BLaER1 (cell line): ENCODE measurements at regions not wholly inside any gene's neighbourhood (a gene's known extent, or its start where the extent isn't known, plus 50 kb on each side); places are given as distances from the start of the nearest gene placed in this dataset.

ENCODE experiments used
- H3K27ac ChIP-seq: shearing (Covaris generic); formaldehyde crosslinking; 2 replicates; pipeline ENCODE4 v1.8.1; 2022
- H3K27me3 ChIP-seq: shearing (Covaris generic); formaldehyde crosslinking; 2 replicates; pipeline ENCODE4 v1.8.1; 2022
- H3K36me3 ChIP-seq: shearing (Covaris generic); formaldehyde crosslinking; 2 replicates; pipeline ENCODE4 v1.8.1; 2022
- H3K4me1 ChIP-seq: shearing (Covaris generic); formaldehyde crosslinking; 2 replicates; pipeline ENCODE4 v1.8.1; 2022
- H3K4me2 ChIP-seq: shearing (Covaris generic); formaldehyde crosslinking; 2 replicates; pipeline ENCODE4 v1.8.1; 2022
- H3K4me3 ChIP-seq: shearing (Covaris generic); formaldehyde crosslinking; 2 replicates; pipeline ENCODE4 v1.8.1; 2022
- H3K9ac ChIP-seq: shearing (Covaris generic); formaldehyde crosslinking; 2 replicates; pipeline ENCODE4 v1.8.1; 2022
- H3K9me3 ChIP-seq: shearing (Covaris generic); formaldehyde crosslinking; 2 replicates; pipeline ENCODE4 v1.8.1; 2022
- H4K20me1 ChIP-seq: shearing (Covaris generic); formaldehyde crosslinking; 2 replicates; pipeline ENCODE4 v1.8.1; 2022
- Cebpa-rat ChIP-seq: shearing (Covaris generic); IDR thresholded peaks from 2 replicates; pipeline ENCODE4 v1.8.1; 2022

GRCh38 chr10:47137311-47137851, 162.6 kb upstream of the GDF10 start:
- Histone ChIP-seq H3K36me3 (no peaks in the 10 kb centered on the region), H3K27ac (no peak overlapping the region), H3K4me2 (no peak overlapping the region), H3K4me3 (no peak overlapping the region), H3K27me3 (no peaks in the 10 kb centered on the region), H3K9me3 (no peaks in the 10 kb centered on the region), H3K4me1 (no peaks in the 10 kb centered on the region), H3K9ac (no peak overlapping the region), H4K20me1 (no peaks in the 10 kb centered on the region)
- no peak for TF ChIP-seq Cebpa-rat

GRCh38 chr10:47139121-47139520, 160.9 kb upstream of the GDF10 start:
- H3K27ac ChIP-seq = no peak overlapping the region
- no peaks in the 10 kb centered on the region for H4K20me1 ChIP-seq
- H3K27me3 ChIP-seq = no peaks in the 10 kb centered on the region
- H3K36me3 ChIP-seq = no peaks in the 10 kb centered on the region
- H3K4me3 ChIP-seq = no peak overlapping the region
- H3K9me3 ChIP-seq = no peaks in the 10 kb centered on the region
- no peak overlapping the region for H3K9ac ChIP-seq
- TF ChIP-seq Cebpa-rat = no peak
- H3K4me2 ChIP-seq = no peak overlapping the region
- H3K4me1 ChIP-seq = no peaks in the 10 kb centered on the region

- Histone ChIP-seq H3K4me2 (no peak overlapping the region), H3K36me3 (no peaks in the 10 kb centered on the region), H4K20me1 (no peaks in the 10 kb centered on the region), H3K4me3 (no peak overlapping the region), H3K27me3 (no peaks in the 10 kb centered on the region), H3K9me3 (no peaks in the 10 kb centered on the region), H3K4me1 (no peaks in the 10 kb centered on the region), H3K9ac (no peak overlapping the region), H3K27ac (no peak overlapping the region)
- TF ChIP-seq Cebpa-rat = no peak
These were observed 159.1 kb upstream of the GDF10 start for GRCh38 chr10:47140761-47141348.

- Histone ChIP-seq H3K36me3 (no peaks in the 10 kb centered on the region), H3K4me3 (no peak overlapping the region), H3K27me3 (no peaks in the 10 kb centered on the region), H3K27ac (no peak overlapping the region), H4K20me1 (no peaks in the 10 kb centered on the region), H3K9me3 (no peaks in the 10 kb centered on the region), H3K9ac (no peak overlapping the region), H3K4me2 (no peak overlapping the region), H3K4me1 (no peaks in the 10 kb centered on the region)
- no peak for TF ChIP-seq Cebpa-rat
These were observed 158.6 kb upstream of the GDF10 start for GRCh38 chr10:47141349-47141748.

- Histone ChIP-seq H3K4me1 (no peaks in the 10 kb centered on the region), H3K27me3 (no peaks in the 10 kb centered on the region), H3K9me3 (no peaks in the 10 kb centered on the region), H3K36me3 (no peaks in the 10 kb centered on the region), H3K4me3 (no peak overlapping the region), H3K9ac (no peak overlapping the region), H3K4me2 (no peak overlapping the region), H3K27ac (no peak overlapping the region), H4K20me1 (no peaks in the 10 kb centered on the region)
- TF ChIP-seq Cebpa-rat = no peak
These were observed 156.9 kb upstream of the GDF10 start for GRCh38 chr10:47143072-47143471.

- H3K9me3 ChIP-seq = no peaks in the 10 kb centered on the region
- TF ChIP-seq Cebpa-rat = no peak
- no peak overlapping the region for H3K9ac ChIP-seq
- no peaks in the 10 kb centered on the region for H3K27me3 ChIP-seq
- no peaks in the 10 kb centered on the region for H4K20me1 ChIP-seq
- no peak overlapping the region for H3K27ac ChIP-seq
- H3K4me3 ChIP-seq = no peak overlapping the region
- H3K4me1 ChIP-seq = no peaks in the 10 kb centered on the region
- no peaks in the 10 kb centered on the region for H3K36me3 ChIP-seq
- no peak overlapping the region for H3K4me2 ChIP-seq
These were observed 156.5 kb upstream of the GDF10 start for GRCh38 chr10:47143473-47143872.

- H4K20me1 ChIP-seq = no peaks in the 10 kb centered on the region
- H3K27me3 ChIP-seq = no peaks in the 10 kb centered on the region
- H3K4me2 ChIP-seq = no peak overlapping the region
- H3K36me3 ChIP-seq = no peaks in the 10 kb centered on the region
- H3K9me3 ChIP-seq = no peaks in the 10 kb centered on the region
- no peaks in the 10 kb centered on the region for H3K4me1 ChIP-seq
- H3K9ac ChIP-seq = no peak overlapping the region
- H3K4me3 ChIP-seq = no peak overlapping the region
- no peak for TF ChIP-seq Cebpa-rat
- no peak overlapping the region for H3K27ac ChIP-seq
These were observed 155.5 kb upstream of the GDF10 start for GRCh38 chr10:47144525-47144924.

GRCh38 chr10:47145290-47145934, 154.6 kb upstream of the GDF10 start:
- Histone ChIP-seq H3K27me3 (no peaks in the 10 kb centered on the region), H3K27ac (no peak overlapping the region), H3K4me1 (no peaks in the 10 kb centered on the region), H3K36me3 (no peaks in the 10 kb centered on the region), H3K9me3 (no peaks in the 10 kb centered on the region), H3K4me2 (no peak overlapping the region), H3K9ac (no peak overlapping the region), H4K20me1 (no peaks in the 10 kb centered on the region), H3K4me3 (no peak overlapping the region)
- TF ChIP-seq Cebpa-rat = no peak

GRCh38 chr10:47146572-47146971, 153.4 kb upstream of the GDF10 start:
- no peak overlapping the region for H3K9ac ChIP-seq
- H3K4me1 ChIP-seq = no peaks in the 10 kb centered on the region
- H3K9me3 ChIP-seq = no peaks in the 10 kb centered on the region
- H3K36me3 ChIP-seq = no peaks in the 10 kb centered on the region
- H3K27me3 ChIP-seq = no peaks in the 10 kb centered on the region
- no peak for TF ChIP-seq Cebpa-rat
- H3K4me3 ChIP-seq = no peak overlapping the region
- no peak overlapping the region for H3K4me2 ChIP-seq
- no peak overlapping the region for H3K27ac ChIP-seq
- H4K20me1 ChIP-seq = no peaks in the 10 kb centered on the region

GRCh38 chr10:47147186-47147585, 152.8 kb upstream of the GDF10 start:
- no peaks in the 10 kb centered on the region for H4K20me1 ChIP-seq
- TF ChIP-seq Cebpa-rat = no peak
- H3K9me3 ChIP-seq = no peaks in the 10 kb centered on the region
- no peak overlapping the region for H3K27ac ChIP-seq
- H3K4me3 ChIP-seq = no peak overlapping the region
- no peaks in the 10 kb centered on the region for H3K4me1 ChIP-seq
- H3K9ac ChIP-seq = no peak overlapping the region
- H3K36me3 ChIP-seq = no peaks in the 10 kb centered on the region
- H3K27me3 ChIP-seq = no peaks in the 10 kb centered on the region
- no peak overlapping the region for H3K4me2 ChIP-seq
